Astrocyte of the cerebellum (primary cell): ENCODE measurements at regions not wholly inside any gene's neighbourhood (a gene's known extent, or its start where the extent isn't known, plus 50 kb on each side); places are given as distances from the start of the nearest gene placed in this dataset.

Experiments
- DNase-seq: peaks from one replicate; pipeline ENCODE4 v3.0.0-alpha.2; 2011; ENCODE audit warnings: low read depth
- H3K4me3 ChIP-seq: 2 replicates; pipeline ENCODE4 v1.5.1; 2011; ENCODE audit warnings: mild to moderate bottlenecking, low read depth, low read length, moderate library complexity
- in situ Hi-C: cut with HindIII; loops from 2 replicates; pipeline ENCODE4 v1.10.0; 2017; ENCODE audit warnings: low sequenced_read_pairs
- TF ChIP-seq, protein P1 (sequence below): IDR thresholded peaks from 2 replicates; pipeline ENCODE4 v1.5.1; 2012; ENCODE audit warnings: low read length, low read depth, moderate library complexity, mild to moderate bottlenecking; ENCODE audit errors: missing control alignments

DNA sequence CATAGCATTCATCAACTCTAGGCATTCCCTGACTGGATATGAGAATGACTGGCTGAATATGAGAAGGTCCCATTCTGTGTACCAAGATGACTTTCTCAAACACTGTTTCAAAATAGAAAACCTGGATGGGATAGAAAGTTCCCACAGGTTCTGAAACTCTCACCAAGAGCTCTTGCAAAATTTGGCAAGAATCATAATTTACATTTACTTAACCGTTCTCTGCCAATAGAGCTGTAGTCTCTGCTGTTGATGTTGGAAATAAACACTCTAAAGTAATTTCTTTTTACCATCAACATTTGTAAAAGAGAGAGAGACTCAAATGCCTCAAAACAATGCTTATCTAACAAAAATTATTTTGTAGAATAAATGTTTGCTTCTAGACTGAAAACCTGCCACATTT, 221.1 kb downstream of the LMO4 start:
- DNase-seq, result no peak
- H3K4me3 ChIP-seq, result no peak overlapping the region
- in situ Hi-C loops, result no loop called here
- TF ChIP-seq, protein P1, sequence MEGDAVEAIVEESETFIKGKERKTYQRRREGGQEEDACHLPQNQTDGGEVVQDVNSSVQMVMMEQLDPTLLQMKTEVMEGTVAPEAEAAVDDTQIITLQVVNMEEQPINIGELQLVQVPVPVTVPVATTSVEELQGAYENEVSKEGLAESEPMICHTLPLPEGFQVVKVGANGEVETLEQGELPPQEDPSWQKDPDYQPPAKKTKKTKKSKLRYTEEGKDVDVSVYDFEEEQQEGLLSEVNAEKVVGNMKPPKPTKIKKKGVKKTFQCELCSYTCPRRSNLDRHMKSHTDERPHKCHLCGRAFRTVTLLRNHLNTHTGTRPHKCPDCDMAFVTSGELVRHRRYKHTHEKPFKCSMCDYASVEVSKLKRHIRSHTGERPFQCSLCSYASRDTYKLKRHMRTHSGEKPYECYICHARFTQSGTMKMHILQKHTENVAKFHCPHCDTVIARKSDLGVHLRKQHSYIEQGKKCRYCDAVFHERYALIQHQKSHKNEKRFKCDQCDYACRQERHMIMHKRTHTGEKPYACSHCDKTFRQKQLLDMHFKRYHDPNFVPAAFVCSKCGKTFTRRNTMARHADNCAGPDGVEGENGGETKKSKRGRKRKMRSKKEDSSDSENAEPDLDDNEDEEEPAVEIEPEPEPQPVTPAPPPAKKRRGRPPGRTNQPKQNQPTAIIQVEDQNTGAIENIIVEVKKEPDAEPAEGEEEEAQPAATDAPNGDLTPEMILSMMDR, result no peak

DNA sequence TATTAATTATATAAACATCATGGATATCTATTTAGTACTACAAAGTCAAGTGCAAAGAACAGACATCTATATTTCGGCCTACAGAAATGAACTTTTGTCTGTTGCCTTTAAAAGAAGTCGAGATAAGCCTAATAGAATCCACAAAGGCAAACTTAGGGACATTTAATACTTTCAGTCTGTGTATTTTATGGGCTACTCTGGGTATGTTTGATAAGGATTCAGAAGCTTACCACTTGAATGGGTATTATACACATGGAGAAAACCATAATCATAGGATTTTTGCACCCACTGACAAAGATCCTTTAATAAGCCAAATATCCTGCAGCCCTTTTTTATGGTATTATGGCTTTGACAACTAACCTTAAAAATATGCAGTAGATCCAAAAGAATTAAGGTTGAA, 224.8 kb downstream of the LMO4 start:
- in situ Hi-C loops, result no loop called here
- TF ChIP-seq, protein P1, result no peak
- H3K4me3 ChIP-seq, result no peak overlapping the region
- DNase-seq, result no peak

DNA sequence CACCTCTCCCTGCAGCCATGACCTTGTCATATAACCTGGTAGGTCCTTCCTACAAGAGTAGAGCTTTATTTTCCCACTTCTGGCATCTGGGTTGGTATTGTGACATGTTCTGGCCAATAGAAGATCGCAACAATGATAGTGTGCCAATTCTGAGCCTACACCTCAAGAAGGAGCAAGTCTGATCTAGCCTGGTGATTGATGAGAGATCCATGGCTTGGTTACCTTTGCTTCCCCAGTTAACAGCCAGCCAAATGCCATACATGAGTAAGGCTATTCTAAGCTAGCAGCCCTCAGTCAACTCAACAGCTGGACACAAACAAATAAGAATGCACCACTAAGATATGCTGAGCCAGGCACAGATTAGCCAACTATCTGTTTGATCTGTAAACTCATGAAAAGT, 226.7 kb downstream of the LMO4 start:
- no peak for DNase-seq
- in situ Hi-C loops, result no loop called here
- TF ChIP-seq, protein P1, result no peak
- no peak overlapping the region for H3K4me3 ChIP-seq

DNA sequence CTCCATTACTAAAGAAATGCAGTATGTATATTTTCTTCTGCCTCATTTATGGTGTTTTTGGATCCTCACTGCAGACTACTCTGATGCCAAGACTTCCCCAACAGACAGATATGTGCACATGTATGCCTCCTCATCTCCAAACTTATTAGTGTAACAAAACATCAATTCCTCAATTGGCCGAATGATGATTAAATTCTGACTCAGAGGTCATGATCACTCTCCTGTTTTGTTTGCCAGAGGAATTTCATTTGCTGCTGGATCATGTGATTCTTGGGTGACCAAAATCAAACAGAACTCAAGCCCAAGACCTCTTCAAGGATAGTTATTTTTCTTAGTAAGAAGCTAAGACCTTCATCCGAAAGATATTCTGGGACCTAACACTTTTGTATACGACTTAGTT, 227.6 kb downstream of the LMO4 start:
- no peak for DNase-seq
- H3K4me3 ChIP-seq, result no peak overlapping the region
- TF ChIP-seq, protein P1, result no peak
- in situ Hi-C loops, result no loop called here

- H3K4me3 ChIP-seq, result no peak overlapping the region
- in situ Hi-C loops, result no loop called here
- TF ChIP-seq, protein P1, result no peak
- no peak for DNase-seq
Observed at GRCh38 chr1:87558921-87559320, 230.2 kb downstream of the LMO4 start.

GRCh38 chr1:87560137-87560536, 231.5 kb downstream of the LMO4 start:
- in situ Hi-C loops, result no loop called here
- TF ChIP-seq, protein P1, result no peak

GRCh38 chr1:87560601-87561360, 232.1 kb downstream of the LMO4 start:
- no peak overlapping the region for H3K4me3 ChIP-seq
- no peak for DNase-seq
- in situ Hi-C loops, result no loop called here
- TF ChIP-seq, protein P1, result no peak

More at GRCh38 chr1:87560137-87560536, 231.5 kb downstream of the LMO4 start:
- no peak for DNase-seq
- no peak overlapping the region for H3K4me3 ChIP-seq
